OCI-LY3 (cell line): ENCODE measurements at regions not wholly inside any gene's neighbourhood (a gene's known extent, or its start where the extent isn't known, plus 50 kb on each side); places are given as distances from the start of the nearest gene placed in this dataset.

Source experiments
- H2AFZ ChIP-seq: fragments of 200-600, 300-600 bp; shearing (Covaris generic); 2 replicates; pipeline ENCODE4 v1.6.0; 2014; ENCODE audit warnings: antibody characterized with exemption, low read depth, low read length
- H3K27ac ChIP-seq: fragments of 200-600, 300-600 bp; sonication (generic); 2 replicates; pipeline ENCODE4 v1.5.1; 2014; ENCODE audit warnings: mild to moderate bottlenecking, low read length, moderate library complexity, mixed read lengths
- H3K27me3 ChIP-seq: fragments of 200-600, 300-600 bp; sonication (generic); 2 replicates; pipeline ENCODE4 v1.6.1; 2014; ENCODE audit warnings: low read depth, low read length, mixed read lengths
- H3K36me3 ChIP-seq: fragments of 200-600, 300-600 bp; sonication (generic); replicated peaks from 2 replicates; pipeline ENCODE3; 2014; ENCODE audit warnings: low read depth, low read length, mixed read lengths
- H3K4me1 ChIP-seq: fragments of 300-600, 200-600 bp; sonication (generic); 2 replicates; pipeline ENCODE4 v1.6.1; 2014; ENCODE audit warnings: low read length, mixed read lengths
- H3K4me2 ChIP-seq: fragments of 200-600, 300-600 bp; sonication (generic); 2 replicates; pipeline ENCODE4 v1.6.1; 2014; ENCODE audit warnings: low read length, mixed read lengths
- H3K4me3 ChIP-seq: fragments of 300-600, 200-600 bp; sonication (generic); 2 replicates; pipeline ENCODE4 v1.5.1; 2014; ENCODE audit warnings: antibody characterized with exemption, mild to moderate bottlenecking, low read length, moderate library complexity
- H3K79me2 ChIP-seq: fragments of 300-600, 200-600 bp; shearing (Covaris generic); 2 replicates; pipeline ENCODE4 v1.6.1; 2014; ENCODE audit warnings: mild to moderate bottlenecking, low read length, mixed read lengths
- H3K9ac ChIP-seq: fragments of 300-600, 200-600 bp; shearing (Covaris generic); 2 replicates; pipeline ENCODE4 v1.6.0; 2014; ENCODE audit warnings: mild to moderate bottlenecking, low read length, moderate library complexity
- H3K9me3 ChIP-seq: fragments of 200-600, 300-600 bp; shearing (Covaris generic); 2 replicates; pipeline ENCODE4 v1.6.1; 2014; ENCODE audit warnings: low read length, mixed read lengths; ENCODE audit not compliant: insufficient read depth
- H4K20me1 ChIP-seq: fragments of 200-600, 300-600 bp; sonication (generic); 2 replicates; pipeline ENCODE4 v1.6.1; 2016; ENCODE audit warnings: low read length, mixed read lengths; ENCODE audit not compliant: insufficient read depth
- CTCF ChIP-seq: fragments of 200-600, 300-600 bp; sonication (generic); IDR thresholded peaks from 2 replicates; pipeline ENCODE4 v1.5.1; 2014; ENCODE audit warnings: antibody characterized with exemption, low read length, low read depth
- EZH2phosphoT487 ChIP-seq: fragments of 200-600 bp; shearing (Covaris generic); IDR thresholded peaks from 2 replicates; pipeline ENCODE4 v1.6.1; 2018; ENCODE audit warnings: antibody characterized with exemption, mixed run types, low read depth

DNA sequence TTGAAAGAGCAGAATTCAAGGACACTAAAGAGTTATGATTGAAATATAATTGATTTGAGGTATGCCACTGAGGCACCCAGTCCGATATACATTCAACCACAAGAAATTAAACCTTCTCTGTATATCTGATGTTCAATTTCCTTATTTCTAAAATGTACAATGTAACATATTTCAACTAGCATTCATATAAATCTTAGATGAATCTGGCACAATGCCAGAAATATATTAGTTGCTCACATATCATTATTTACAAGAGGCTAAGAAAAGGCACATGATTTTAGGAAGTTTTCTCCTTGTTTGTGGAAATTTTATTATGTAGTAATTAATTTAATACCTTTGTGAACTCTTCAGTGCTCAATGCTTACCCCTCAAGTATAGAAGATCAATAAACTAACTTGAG is 532.3 kb downstream of the KCNA4 start:
- H3K27ac ChIP-seq = no peak overlapping the region
- peaks cover 12% of the 10 kb centered on the region for H3K4me1 ChIP-seq
- no peak overlapping the region for H3K4me3 ChIP-seq
- no peaks in the 10 kb centered on the region for H3K36me3 ChIP-seq
- TF ChIP-seq EZH2phosphoT487 (no peak), CTCF (no peak)
- H3K79me2 ChIP-seq = no peaks in the 10 kb centered on the region
- H3K27me3 ChIP-seq = no peaks in the 10 kb centered on the region
- peak overlapping the region; percentile 61 for H3K4me2 ChIP-seq
- no peaks in the 10 kb centered on the region for H4K20me1 ChIP-seq
- H2AFZ ChIP-seq = peak overlapping the region; percentile 66; the same call in 1 of the 2 replicates
- no peaks in the 10 kb centered on the region for H3K9me3 ChIP-seq
- no peak overlapping the region for H3K9ac ChIP-seq

DNA sequence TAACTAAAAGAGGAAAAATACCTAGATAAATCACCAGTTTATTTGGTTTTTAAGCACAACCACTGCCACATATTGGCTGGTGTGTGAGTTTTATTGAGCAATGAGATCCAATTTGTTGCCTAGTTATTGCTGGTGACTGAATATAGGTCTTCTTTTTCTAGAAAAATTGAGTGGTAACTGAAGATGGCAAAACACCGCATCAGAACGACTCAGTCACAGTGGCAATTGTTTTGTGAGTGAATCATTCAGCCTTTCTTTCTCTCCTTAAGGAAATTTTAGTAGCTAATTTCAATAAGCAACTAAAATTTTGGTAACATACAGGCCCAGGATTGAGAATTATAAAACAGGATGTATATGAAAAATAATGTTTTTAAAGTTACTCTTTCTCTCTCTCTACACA is 533.0 kb downstream of the KCNA4 start:
- peak overlapping the region; percentile 61 for H3K4me2 ChIP-seq
- no peaks in the 10 kb centered on the region for H3K79me2 ChIP-seq
- H2AFZ ChIP-seq = peak overlapping the region; percentile 66

DNA sequence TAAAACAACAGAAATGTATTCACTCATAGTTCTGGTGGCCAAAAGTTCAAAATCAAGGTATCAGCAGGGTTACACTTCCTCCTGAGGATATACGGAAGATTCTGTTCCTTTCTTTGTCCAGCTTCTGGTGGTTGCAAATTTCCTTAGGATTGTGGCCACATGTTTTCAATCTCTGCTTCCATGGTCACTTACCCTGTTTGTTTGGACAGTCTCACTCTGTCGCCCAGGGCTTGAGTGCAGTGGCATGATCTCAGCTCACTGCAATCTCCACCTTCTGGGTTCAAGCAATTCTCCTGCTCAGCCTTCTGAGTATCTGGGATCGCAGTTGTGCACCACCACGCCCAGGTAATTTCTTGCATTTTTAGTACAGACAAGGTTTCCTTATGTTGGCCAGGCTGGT is 534.3 kb downstream of the KCNA4 start:
- no peak for TF ChIP-seq CTCF
- no peak for TF ChIP-seq EZH2phosphoT487
- H3K27me3 ChIP-seq = no peaks in the 10 kb centered on the region
- H3K27ac ChIP-seq = no peak overlapping the region
- H4K20me1 ChIP-seq = no peaks in the 10 kb centered on the region
- H3K36me3 ChIP-seq = no peaks in the 10 kb centered on the region
- no peak overlapping the region for H3K4me3 ChIP-seq
- H3K4me2 ChIP-seq = no peak overlapping the region
- no peak overlapping the region for H3K9ac ChIP-seq
- no peaks in the 10 kb centered on the region for H3K9me3 ChIP-seq
- H3K79me2 ChIP-seq = no peaks in the 10 kb centered on the region
- no peak overlapping the region for H2AFZ ChIP-seq
- H3K4me1 ChIP-seq = peaks cover 17% of the 10 kb centered on the region

More for the DNA sequence above, 533.0 kb downstream of the KCNA4 start:
- Histone ChIP-seq H3K9me3 (no peaks in the 10 kb centered on the region), H3K27me3 (no peaks in the 10 kb centered on the region), H3K4me1 (peaks cover 16% of the 10 kb centered on the region), H3K36me3 (no peaks in the 10 kb centered on the region), H3K9ac (peak overlapping the region; percentile 22; the same call in 1 of the 2 replicates), H4K20me1 (no peaks in the 10 kb centered on the region), H3K4me3 (no peak overlapping the region), H3K27ac (peak overlapping the region; percentile 42)
- no peak for TF ChIP-seq CTCF
- TF ChIP-seq EZH2phosphoT487 = no peak

GRCh38 chr11:29481738-29482137 is 535.1 kb downstream of the KCNA4 start:
- no peak overlapping the region for H3K4me2 ChIP-seq
- no peak overlapping the region for H3K4me3 ChIP-seq
- no peak overlapping the region for H3K9ac ChIP-seq
- H3K27ac ChIP-seq = no peak overlapping the region
- no peaks in the 10 kb centered on the region for H3K79me2 ChIP-seq
- H2AFZ ChIP-seq = no peak overlapping the region
- H3K9me3 ChIP-seq = no peaks in the 10 kb centered on the region
- no peaks in the 10 kb centered on the region for H3K27me3 ChIP-seq
- TF ChIP-seq EZH2phosphoT487 (no peak), CTCF (no peak)
- peaks cover 17% of the 10 kb centered on the region for H3K4me1 ChIP-seq
- no peaks in the 10 kb centered on the region for H3K36me3 ChIP-seq
- no peaks in the 10 kb centered on the region for H4K20me1 ChIP-seq
